Adrenal gland (tissue), 9 donors: ENCODE measurements at regions not wholly inside any gene's neighbourhood (a gene's known extent, or its start where the extent isn't known, plus 50 kb on each side); places are given as distances from the start of the nearest gene placed in this dataset.
A peak's percentile ranks its signal among the peaks of the same experiment; 100 is the strongest.

ENCODE experiments used
- DNase-seq, 7 donors: peaks; one replicate each; pipeline ENCODE4 v3.0.0-alpha.2; 2019 to 2020
- H3K27ac ChIP-seq, 5 donors: fragments of 200-600 bp; sonication (generic) in 4 of 5; 1 replicate in 3 of 5; 2 replicates in 2 of 5; pipeline versions ENCODE4 v1.5.1 to v1.8.0; 2016 to 2020; ENCODE audit warnings: mild to moderate bottlenecking in 1 of 5
- H3K27me3 ChIP-seq: fragments of 200-600 bp; 2 replicates; pipeline ENCODE4 v1.8.0; 2021
- H3K36me3 ChIP-seq, 2 donors: fragments of 200-600 bp; replicated peaks in 1 of 2; 1 replicate in 1 of 2; 2 replicates in 1 of 2; pipeline versions ENCODE4 v1.5.1 to v1.8.0; 2018 to 2022
- H3K4me1 ChIP-seq, 2 donors: fragments of 200-600 bp; replicated peaks in 1 of 2; 1 replicate in 1 of 2; 2 replicates in 1 of 2; pipeline versions ENCODE4 v1.5.1 to v1.8.0; 2018 to 2021
- H3K4me3 ChIP-seq, 4 donors: fragments of 200-600 bp; sonication (generic) in 3 of 4; one replicate each; pipeline ENCODE4 v1.5.1; 2016 to 2018
- H3K9me3 ChIP-seq, 3 donors: fragments of 200-600 bp; sonication (generic) in 1 of 3; replicated peaks in 1 of 3; 1 replicate in 2 of 3; 2 replicates in 1 of 3; pipeline versions ENCODE4 v1.5.1 to v1.8.0; 2016 to 2021
- POLR2A ChIP-seq, 2 donors: fragments of 450-650 bp; IDR thresholded peaks; one replicate each; pipeline ENCODE4 v1.6.1; 2017; ENCODE audit warnings: antibody characterized with exemption in 2 of 2, mild to moderate bottlenecking in 2 of 2, moderate library complexity in 1 of 2
- WGBS, 4 donors: extraction: QIAGEN DNeasy Blood & Tissue Kit in 2 of 4; methylation state at CpG; one replicate each; pipeline versions ENCODE4 v1.1.5 to v1.1.7; 2013 to 2017; 5-methylcytosine and 5-hydroxymethylcytosine counted together
- intact Hi-C, 2 donors: fragments of 100-400 bp; cut with DNase I; formaldehyde crosslinking; loops; one replicate each; pipeline versions ENCODE4 v1.14.1 to v1.15.0; 2022 to 2023
- TF ChIP-seq, protein P1 (sequence below), 6 experiments: fragments of 450-650 bp in 4 of 6; fragments of 200-600 bp in 2 of 6; sonication (generic) in 1 of 6; IDR thresholded peaks; 1 replicate in 5 of 6; 2 replicates in 1 of 6; pipeline versions ENCODE4 v1.5.1 to v1.8.0; 2016 to 2021; ENCODE audit warnings: antibody characterized with exemption in 6 of 6, mild to moderate bottlenecking in 2 of 6, moderate library complexity in 1 of 6
- donor health status: healthy with polysubstance abuse.
- donor health status: Bipolar disorder and iron deficiency.
- donor health status: DM: yes; HTN: yes; CAD: no.
- donor health status: DM: no; HTN: no; CAD: no.
- donor health status: DM: no; HTN: no; CAD: no.

- 85 to 92% (median 90%) methylated on average over 3 of the region's 3 CpGs for WGBS, 4 donors
- DNase-seq = peak in 1 of 7 donors; percentile 13
- Histone ChIP-seq H3K9me3 (no peaks in the 10 kb centered on the region), H3K4me3 (no peak overlapping the region), H3K27me3 (no peaks in the 10 kb centered on the region), H3K27ac (no peak overlapping the region), H3K36me3 (no peaks in the 10 kb centered on the region), H3K4me1 (no peaks in the 10 kb centered on the region)
- TF ChIP-seq, protein P1, sequence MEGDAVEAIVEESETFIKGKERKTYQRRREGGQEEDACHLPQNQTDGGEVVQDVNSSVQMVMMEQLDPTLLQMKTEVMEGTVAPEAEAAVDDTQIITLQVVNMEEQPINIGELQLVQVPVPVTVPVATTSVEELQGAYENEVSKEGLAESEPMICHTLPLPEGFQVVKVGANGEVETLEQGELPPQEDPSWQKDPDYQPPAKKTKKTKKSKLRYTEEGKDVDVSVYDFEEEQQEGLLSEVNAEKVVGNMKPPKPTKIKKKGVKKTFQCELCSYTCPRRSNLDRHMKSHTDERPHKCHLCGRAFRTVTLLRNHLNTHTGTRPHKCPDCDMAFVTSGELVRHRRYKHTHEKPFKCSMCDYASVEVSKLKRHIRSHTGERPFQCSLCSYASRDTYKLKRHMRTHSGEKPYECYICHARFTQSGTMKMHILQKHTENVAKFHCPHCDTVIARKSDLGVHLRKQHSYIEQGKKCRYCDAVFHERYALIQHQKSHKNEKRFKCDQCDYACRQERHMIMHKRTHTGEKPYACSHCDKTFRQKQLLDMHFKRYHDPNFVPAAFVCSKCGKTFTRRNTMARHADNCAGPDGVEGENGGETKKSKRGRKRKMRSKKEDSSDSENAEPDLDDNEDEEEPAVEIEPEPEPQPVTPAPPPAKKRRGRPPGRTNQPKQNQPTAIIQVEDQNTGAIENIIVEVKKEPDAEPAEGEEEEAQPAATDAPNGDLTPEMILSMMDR (IDR thresholded peaks at IDR 0.05) = no peak
- TF ChIP-seq POLR2A (IDR thresholded peaks at IDR 0.05) = no peak
- intact Hi-C loops = no loop called here
Measured at GRCh38 chr3:40771112-40771511, 246.4 kb downstream of the ZNF621 start.

DNA sequence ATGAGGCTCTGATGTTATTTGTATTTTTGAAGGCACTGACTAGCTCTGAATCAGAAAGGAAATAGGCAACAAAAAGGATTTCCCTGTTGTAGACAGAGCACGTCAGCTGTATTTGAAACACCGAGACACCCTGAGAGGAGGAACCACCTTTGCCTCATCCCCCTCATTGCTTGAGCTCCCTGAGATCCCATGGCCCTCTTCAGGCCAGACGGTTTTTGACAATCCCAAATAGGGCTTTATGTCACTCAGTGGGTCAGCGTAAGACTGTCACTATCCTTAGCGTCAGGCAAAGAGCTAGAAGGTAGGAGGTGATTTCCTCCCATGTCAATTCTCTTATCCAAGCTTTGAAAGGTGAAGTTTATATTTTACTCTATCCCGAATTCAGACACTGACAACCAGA is 254.3 kb downstream of the ZNF621 start:
- Histone ChIP-seq H3K4me1 (peaks cover 0 to 7% of the 10 kb centered on the region in 2 donors), H3K9me3 (no peaks in the 10 kb centered on the region), H3K27ac (peak overlapping the region in 1 of 5 donors; percentile 5), H3K27me3 (no peaks in the 10 kb centered on the region), H3K4me3 (no peak overlapping the region), H3K36me3 (no peaks in the 10 kb centered on the region)
- DNase-seq = no peak
- intact Hi-C loops = no loop called here
- 86 to 93% (median 90%) methylated on average over 6 of the region's 6 CpGs for WGBS, 4 donors
- TF ChIP-seq, protein P1 (IDR thresholded peaks at IDR 0.05) = no peak
- TF ChIP-seq POLR2A (IDR thresholded peaks at IDR 0.05) = no peak

DNA sequence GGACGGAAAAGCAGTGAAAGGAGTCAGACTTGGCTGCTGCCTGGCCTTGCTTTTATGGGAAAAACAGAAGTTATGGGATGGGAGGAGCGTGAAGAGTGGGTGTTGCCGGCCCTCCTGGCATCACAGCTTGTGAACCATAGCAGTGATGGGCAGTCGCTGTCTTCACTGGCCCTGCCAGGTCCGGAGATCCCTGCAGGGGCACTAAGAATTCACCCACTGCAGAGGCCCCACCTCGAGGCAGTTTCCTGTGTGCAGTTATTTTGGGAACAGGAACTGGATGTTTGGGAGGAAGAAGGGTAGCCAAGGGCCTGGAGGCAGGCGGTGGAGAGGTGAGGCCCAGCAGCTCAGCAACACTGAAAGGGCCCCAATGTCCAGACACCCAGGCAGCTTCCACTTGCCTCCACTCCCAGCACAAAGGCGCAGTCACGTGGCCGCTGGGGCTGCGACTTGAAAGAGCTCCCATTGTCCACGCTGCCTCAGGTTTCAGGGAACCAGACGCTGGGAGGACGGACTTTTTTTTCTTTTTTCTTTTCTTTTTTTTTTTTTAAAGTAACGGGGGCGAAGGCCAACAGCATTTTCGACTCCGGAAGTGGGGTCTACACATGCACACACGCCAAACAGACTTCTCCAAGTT is 255.6 kb downstream of the ZNF621 start:
- peak; percentile 36 to 79 (median 41) for DNase-seq
- TF ChIP-seq POLR2A (IDR thresholded peaks at IDR 0.05) = no peak
- TF ChIP-seq, protein P1 (IDR thresholded peaks at IDR 0.05) = peak in 1 of 6 experiments; percentile 26
- Histone ChIP-seq H3K27me3 (no peaks in the 10 kb centered on the region), H3K4me3 (no peak overlapping the region), H3K9me3 (no peaks in the 10 kb centered on the region), H3K36me3 (no peaks in the 10 kb centered on the region), H3K27ac (peak overlapping the region in 2 of 5 donors; percentile 77 to 84), H3K4me1 (peaks cover 0 to 7% of the 10 kb centered on the region in 2 donors)
- WGBS, 4 donors = 32 to 46% (median 37%) methylated on average over 19 of the region's 19 CpGs
- intact Hi-C loops = no loop called here

GRCh38 chr3:40780925-40781406 is 256.2 kb downstream of the ZNF621 start:
- DNase-seq = peak in 5 of 7 donors; percentile 6 to 53 (median 21)
- WGBS, 4 donors = 60 to 65% (median 61%) methylated on average over 10 to 12 of the region's 12 CpGs
- Histone ChIP-seq H3K36me3 (no peaks in the 10 kb centered on the region), H3K27me3 (no peaks in the 10 kb centered on the region), H3K9me3 (no peaks in the 10 kb centered on the region), H3K4me3 (no peak overlapping the region), H3K4me1 (peaks cover 0 to 7% of the 10 kb centered on the region in 2 donors), H3K27ac (peak overlapping the region in 3 of 5 donors; percentile 54 to 84 (median 77))
- TF ChIP-seq POLR2A (IDR thresholded peaks at IDR 0.05) = no peak
- TF ChIP-seq, protein P1 (IDR thresholded peaks at IDR 0.05) = no peak
- intact Hi-C loops = no loop called here
